HG03097 (cell line): ENCODE measurements at regions not wholly inside any gene's neighbourhood (a gene's known extent, or its start where the extent isn't known, plus 50 kb on each side); places are given as distances from the start of the nearest gene placed in this dataset.

ENCODE experiments used
- ATAC-seq: cut with Tn5 transposase; IDR thresholded peaks from one replicate; pipeline ENCODE4 v1.9.1; 2021; ENCODE audit not compliant: unreplicated experiment, low FRiP score

DNA sequence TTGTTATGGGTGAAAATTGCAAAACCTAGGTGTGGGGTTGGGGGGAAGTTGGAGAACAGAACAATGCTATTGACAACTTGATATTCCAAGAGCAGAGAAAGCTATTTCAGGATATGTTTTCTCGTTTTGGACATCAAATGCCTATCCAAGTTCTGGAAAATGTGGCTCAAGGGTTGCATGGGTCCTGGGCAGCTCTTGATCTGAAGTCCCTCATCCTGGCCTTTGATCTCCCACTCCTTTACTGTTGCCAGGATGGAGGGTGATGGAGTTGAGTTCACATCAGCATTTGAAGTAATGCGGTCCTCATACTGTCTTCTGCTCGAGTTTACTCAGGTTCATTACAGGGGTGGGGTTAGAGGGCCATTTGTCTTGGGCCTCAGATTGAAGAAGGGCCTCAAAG lies 76.9 kb upstream of the RPS23 start:
- ATAC-seq, result no peak

DNA sequence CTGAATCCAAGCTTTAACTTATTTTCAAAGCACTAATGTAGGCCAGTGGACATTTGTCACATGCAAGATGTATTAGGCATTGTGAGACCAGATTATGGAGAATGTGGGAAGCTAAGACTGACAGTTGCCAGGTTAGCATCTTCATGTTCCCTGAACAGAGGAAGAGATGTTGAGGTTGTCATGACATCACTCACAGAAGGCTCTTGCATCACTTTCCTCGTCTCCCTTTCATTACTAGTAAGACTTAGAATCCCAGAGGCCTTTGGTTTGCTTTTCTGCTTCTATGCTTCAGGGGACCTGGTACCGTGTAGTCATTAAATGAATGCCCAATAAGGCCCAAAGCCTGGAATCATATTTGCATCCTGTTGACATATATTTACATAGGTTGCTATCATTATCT lies 76.4 kb upstream of the RPS23 start:
- ATAC-seq, result no peak

DNA sequence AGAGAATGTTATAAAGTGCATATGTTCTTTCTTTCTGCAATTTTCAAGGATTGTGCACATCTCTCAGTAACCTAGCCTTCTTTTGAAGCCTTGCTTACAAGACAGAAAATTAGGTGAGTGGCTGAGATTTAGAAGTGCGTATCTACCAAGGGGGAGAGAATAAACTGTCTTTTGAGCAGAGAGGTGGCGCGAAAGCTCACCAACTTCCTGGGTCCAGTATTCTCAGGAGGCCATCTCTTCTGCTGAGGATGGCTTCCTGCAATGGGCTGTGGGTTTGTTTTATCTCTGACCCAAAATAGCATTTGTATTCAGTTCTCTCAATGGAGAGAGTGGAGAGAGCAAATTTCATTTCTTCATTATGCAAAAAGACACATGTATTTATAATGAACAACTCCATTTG lies 75.4 kb upstream of the RPS23 start:
- ATAC-seq, result no peak

DNA sequence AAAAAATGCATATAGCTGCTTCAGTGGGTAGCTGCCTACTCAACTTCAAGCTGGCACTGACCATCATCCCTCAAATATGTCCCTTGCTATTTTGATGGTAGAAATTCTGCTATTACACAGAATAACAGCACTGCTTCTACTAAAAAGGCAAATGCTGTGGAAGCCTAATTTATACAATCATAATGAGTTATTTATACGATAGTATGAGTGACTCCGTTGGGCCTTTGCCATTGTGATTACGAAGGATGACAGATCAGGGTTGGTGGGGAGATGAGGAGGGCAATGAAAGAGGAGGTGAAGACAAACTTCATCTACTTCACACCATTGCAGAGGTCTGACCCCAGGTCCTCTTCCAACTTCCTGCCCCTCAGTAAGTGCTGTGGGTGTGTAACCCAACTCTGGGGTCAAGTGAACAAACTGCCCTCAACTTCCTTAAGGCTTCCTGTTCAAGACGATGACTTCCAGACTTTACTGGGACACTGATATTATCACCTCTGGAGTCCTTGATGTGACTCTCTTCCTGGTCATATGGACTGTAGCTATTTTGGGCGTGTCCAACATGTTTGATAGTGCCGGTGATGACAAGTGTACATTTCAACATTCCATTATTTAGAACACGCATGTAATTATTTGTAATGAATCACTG lies 74.1 kb upstream of the RPS23 start:
- ATAC-seq, result no peak

DNA sequence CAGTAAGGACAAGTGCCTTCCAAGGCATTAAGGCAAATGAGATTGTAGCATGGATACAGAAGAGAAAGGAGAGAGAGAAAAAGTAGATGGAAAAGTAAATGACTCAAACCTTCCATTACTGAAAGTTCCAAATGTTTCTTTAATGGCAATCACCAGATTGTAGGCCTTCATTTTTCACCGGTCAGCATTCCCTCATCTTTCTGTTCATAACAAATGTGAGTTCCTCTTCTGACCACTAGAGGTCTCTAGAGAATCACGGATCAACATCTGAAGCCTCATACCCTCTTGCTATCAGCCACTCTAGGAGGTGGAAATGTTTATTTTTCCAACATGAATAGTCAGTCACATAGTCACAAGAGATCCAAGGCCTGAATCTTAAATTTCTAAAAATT lies 73.6 kb upstream of the RPS23 start:
- peak; percentile 79 for ATAC-seq

DNA sequence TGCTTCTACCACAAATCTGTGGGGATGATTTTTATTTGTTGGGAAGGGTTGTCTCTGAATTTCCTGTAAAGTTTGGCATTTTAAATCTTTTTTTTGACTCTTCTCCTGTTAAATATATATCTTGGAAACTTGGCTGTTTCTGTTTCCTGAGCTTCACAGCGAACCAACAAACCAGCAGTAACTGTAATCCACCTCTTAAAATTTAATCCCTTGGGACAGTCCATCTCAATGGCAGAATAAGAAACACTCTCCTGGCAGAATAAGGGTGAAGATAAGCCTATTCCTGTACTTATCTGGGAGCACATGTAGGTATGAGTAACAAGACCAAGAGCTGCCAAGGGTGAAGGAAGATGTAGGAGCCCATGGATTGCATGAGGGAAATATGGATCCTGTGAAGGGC lies 73.1 kb upstream of the RPS23 start:
- ATAC-seq, result no peak

DNA sequence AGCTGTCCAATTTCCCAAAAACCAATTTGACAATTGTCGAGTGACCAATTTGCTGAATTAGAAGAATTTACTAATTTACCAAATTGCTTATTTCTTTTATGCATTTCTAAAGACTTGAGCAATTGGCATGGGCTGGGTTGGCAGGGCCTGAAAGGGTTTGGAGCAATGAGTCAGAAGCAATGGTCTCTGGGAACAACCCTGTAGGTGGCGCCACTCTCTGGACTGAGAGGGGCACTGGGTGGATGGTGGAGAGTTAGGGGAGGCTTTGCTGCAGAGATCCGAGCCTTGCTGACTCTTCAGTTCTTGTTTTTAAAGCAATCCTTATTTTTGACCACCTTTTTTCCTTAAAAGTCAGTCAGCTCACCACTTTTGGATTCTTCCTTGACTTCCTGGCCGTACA lies 71.5 kb upstream of the RPS23 start:
- no peak for ATAC-seq

DNA sequence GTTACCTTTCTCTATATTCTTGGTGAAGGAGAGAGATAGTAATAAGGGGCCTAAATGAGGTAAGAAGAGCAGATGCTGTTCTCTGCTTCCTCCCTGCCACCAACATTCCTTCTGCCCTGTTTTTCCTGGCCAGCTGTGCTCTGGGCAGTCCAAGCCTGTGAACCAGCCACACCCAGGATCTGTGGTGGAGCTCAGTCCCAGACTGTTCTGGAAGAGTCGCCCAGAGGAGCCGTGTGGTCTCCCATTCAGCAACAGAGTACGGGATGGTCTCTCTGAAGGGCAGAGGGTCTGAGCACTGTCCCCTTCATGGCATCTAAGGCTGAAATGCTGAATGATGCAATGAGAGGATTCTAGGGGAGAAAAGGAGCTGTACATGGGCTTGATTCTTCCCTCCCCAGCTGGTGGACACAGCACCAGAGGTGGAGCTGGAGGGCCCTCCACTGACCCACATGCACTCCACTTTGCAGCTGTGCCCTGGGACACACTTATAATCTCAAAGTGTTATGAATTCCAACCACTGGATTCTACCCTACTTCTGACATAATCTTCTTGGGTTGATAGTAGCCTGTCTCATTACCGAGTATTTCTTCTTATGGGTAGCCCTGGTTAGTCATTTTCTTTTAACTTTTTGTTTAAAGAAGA lies 70.8 kb upstream of the RPS23 start:
- ATAC-seq, result no peak

DNA sequence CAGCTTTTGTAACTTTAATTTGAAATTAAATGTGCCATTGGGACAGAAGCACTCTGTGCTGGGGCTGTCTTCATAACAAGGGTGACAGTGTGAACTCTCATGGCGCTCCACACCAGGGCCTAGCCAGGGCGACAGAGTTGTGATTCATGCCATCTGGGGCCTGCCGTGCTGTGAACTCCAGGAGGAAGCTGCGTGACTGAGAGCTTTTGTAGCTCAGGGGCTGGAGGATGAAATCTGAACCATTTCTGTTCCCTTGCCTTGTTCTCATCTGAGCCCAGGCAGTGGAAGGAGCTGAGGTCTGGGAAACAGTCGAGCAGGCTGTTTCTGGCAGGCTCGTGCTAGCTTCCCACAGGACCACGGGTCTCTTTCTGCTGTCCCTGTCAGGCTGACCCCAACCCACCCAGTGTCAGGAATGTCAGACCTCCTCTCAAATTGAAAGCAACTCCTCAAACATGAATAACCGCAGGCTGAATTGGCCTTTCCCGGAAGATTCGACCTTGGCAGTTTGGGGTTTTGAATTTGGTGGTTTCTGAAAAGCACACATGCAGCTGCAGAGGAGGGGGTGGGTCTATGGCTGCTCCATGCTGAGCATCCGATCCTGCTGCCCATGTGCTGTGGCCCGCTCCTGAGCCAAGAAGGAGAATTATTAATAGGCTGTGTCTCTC lies 69.2 kb upstream of the RPS23 start:
- ATAC-seq, result no peak

DNA sequence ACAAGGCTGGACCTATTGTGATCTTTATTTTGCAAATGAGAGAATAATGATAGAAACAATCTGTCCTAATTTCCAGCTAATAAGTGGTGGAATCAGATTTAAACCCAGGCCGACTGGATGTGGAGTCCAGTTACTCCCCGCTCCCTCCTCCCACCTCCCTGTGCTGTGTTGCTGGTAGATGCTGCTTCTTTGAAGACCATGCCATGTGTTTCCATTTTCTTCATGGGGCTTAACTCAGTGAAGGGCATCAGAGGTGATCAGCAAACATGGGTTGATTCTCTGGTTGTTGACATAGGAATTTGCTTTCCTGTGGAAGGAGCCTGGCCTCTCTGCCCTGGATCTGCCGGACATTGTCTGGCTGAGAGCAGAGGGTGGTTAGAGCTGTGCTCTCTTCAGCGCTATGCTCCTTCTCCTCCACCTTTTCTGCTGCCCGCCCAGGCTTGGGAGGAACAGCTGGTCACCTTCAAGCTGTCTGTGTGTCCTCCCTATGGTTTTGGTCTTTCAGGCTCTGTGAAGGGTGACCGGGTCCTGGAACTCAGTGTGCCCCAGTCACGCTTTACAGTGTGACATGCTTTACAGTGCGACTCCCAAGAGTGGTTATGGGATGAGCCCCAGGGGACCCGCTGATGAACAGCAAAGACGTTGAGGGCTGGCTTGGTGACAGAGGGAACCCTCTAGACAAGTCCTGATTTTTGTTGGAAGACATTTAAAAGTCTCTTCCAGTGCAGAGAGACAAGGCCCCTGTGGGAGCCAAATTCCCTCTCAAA lies 68.4 kb upstream of the RPS23 start:
- ATAC-seq, result no peak

DNA sequence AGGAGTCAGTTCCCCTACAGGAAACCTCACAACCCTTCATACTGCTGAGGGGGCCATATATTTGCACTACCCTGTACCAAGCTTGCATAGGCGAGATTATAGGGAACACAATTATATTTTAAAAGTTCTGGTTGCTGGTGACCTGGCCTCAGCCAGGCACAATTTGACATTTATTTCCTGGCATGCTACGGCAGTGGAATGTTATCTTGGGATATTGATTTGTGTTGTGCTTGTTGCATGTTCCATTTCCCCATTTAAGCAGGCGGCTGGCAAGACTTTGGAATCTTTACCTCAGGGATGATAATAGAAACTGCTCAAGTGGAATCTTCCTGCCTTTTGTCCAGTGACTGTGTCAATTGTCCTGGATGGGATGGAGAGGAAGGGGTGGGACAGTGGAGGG lies 67.0 kb upstream of the RPS23 start:
- no peak for ATAC-seq

DNA sequence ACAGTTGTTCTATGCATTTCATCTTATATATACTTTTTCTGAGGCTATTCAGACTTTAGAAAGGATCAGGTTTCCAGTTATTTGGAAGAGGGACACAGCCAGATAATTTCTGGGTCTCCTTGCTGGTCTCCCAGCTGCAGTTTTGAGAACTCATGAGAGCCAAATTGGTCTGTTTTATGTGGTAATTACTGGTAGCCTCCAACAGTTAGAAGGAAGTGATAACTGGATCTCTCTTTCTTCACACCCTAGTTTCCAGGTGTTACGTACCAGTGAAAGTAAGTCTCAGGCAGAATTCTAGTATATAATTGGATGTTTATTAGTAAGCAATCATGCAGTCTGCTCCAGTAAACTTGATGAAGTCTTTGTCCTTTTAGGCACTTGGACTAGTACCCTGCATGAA lies 63.2 kb upstream of the RPS23 start:
- no peak for ATAC-seq

DNA sequence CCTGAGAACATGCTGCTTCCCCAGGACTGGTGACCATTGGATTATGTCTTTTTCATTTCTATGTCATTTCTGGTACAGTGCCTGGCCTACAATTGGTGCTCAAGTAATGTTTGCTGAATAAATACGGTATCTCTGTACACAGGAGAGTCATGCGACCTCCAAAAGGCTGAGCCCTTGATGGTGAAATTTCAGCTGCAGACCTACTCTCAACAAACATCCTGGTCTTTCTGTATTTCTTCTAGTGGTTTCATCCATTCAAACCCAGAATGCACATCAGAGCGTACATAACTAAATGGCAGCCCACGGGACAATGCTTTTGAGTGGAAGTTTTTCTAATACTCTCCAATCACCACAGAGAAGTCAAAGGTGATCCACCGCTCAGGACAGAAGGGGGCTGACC lies 62.6 kb upstream of the RPS23 start:
- no peak for ATAC-seq

DNA sequence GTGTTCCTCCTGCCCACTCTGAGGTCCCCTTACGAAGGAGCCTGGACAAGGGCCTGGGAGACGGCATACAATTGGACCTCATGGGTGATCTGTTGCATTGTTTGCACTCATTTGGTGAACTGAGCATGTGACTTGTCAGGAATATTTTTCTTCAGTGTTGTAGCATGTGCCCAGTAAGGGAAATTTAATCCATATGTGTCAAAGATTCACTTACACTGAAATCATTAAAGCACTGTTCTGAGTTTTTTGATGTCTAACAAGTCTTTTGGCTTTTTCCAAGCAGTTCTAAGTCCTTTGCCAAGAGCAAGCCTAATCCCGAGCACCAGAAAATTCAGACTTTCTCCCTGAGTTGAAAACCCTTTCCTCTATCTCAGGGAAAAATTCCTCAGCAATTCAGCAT lies 61.6 kb upstream of the RPS23 start:
- no peak for ATAC-seq

DNA sequence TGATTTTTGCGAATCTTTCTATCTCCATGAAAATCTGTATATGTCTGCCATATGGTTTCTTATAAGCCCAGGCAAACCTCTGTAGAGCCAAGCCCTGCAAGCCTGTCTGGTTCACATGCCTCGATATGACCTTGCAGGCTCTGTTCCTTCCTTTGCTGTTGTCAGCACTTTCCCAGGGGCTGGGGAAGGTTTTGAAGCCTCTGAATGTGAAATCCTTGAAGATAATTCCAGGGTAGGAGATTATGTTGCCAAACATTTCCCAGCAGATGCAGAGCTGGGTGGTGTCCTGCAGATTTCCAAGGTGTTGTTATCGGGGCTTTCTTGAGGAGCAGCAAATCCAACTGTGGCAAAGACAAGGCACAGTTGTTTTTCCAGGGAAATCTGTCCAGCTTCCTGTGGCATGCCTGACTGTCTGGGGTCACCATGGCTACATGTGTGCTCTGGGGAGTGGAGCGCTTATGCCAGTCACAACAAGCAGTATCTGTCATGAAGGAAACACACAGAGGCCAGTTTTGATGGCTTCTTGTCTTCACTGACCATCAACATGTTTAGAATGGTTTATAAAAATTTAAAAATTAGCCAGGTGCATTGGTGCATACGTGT lies 60.7 kb upstream of the RPS23 start:
- ATAC-seq, result no peak

DNA sequence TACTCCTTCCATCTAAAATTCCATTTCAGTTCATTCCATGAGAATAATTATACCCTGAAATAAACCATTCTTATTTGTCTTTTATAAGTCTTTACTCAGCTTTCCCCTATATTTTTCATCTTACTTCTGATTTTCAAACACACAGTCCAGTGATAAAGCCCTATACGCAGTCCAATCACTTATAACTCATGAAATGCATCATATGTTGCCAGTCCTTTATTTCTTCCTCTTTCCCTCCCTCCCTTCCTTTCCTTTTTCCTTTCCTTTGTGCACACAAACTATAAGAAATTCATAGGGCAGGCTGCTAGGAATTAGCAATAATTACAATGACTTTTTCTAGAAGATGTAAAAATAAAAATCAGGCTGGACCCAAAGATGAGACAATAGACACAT lies 58.8 kb upstream of the RPS23 start:
- no peak for ATAC-seq

DNA sequence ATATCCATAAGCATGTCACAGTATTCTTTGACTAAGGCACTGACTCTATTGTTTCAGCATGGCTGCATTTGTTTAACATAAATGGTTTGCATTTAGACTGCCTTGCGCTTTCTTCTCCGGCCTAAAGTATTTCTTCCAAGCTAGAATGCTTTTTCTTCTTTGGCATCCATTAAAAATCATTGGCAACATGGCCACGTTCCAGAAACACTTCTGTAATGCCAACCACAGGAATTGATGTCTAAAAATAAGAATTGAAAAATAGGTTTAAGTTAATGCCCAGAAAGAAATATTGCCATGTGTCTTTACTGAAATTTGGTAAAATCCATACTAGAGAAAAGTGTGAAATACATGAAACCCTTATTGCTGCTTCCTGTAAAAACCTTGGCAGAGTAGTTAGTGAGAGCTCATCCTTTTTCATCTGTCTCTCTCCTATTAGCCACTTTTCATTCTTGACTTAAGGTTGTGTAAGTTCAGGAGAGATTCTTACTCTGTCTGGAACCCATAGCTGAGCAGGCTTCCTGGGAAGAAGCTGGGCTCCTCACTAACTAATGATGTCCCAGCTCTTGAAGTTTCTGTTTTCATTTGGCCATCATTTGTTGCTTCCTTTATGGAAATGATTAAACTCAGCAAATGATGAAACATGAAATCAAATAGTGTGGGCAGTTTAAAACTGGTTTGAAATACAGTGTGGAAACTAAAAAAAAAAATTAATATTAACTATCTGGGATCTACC lies 58.2 kb upstream of the RPS23 start:
- ATAC-seq, result no peak

DNA sequence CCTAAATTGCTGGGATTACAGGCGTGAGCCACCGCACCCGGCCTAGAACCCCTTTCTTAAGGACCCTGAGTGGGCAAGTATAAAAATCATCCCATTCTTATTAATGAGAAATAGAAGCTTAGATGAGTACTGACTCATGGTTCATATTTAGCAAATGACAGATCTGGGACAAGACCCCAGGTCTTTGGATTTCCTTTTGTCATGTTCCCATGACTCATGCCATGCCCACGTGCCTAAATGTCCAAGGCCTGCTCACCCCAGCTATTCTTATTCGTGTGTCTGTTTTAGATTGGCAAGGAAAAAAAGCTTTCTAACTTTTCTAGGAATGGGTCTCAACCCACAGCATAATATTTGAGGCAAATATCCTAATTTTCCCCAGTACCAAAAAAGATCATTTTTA lies 57.7 kb upstream of the RPS23 start:
- ATAC-seq, result no peak

DNA sequence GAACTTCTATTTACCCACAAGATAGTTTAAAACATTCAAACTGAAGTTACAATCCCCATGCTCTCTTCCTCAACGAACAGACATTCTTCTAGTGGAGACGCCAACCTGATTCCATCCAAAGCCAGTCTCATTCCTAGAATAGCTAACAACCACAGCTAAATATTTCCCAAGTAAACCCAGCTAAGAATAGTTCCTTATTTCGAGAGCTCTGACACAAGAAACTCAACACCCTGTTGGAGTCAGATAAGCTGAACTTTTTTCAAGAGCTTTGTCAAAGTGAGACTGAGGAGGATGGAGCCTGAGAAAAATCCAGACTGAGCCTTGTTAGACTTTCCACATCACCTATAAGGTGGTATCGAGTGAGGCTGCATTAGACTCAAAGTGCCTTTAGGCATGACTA lies 56.7 kb upstream of the RPS23 start:
- ATAC-seq, result no peak

DNA sequence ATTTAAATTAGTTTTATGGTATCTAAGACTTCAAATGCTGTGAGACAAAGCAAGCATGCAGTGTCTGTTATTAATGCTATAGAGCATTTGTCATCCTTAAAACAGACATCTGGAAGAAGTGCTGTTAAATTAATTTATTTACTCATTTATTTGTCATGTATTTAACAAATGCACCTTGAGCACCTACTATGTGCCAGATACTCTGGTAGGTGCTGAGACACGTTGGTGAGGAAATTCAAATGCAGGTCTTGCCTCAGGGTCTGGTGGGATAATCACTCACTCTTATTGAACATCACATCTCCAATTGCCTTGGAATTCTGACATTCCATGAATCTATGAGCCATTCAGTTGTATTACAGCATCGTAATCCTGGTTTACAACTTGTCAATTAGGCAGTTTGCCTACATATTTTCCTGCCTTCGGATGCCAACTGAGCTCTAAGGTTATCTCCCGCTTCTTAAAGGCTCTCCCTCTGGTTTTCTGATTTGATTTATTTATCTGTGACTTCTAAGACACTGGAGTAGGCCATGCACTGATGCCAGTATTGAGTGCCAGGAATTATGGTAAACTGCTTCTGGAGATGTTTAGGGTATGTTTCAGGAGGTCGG lies 56.0 kb upstream of the RPS23 start:
- no peak for ATAC-seq
